DMS 273 treated with DMSO at 0.1 percent for 48 hours (cell line): ENCODE measurements at regions not wholly inside any gene's neighbourhood (a gene's known extent, or its start where the extent isn't known, plus 50 kb on each side); places are given as distances from the start of the nearest gene placed in this dataset.
A peak's percentile ranks its signal among the peaks of the same experiment; 100 is the strongest.

Source experiments
- DNase-seq: peaks from one replicate; lab custom pipeline; 2025; lab: John Stamatoyannopoulos, UW

DNA sequence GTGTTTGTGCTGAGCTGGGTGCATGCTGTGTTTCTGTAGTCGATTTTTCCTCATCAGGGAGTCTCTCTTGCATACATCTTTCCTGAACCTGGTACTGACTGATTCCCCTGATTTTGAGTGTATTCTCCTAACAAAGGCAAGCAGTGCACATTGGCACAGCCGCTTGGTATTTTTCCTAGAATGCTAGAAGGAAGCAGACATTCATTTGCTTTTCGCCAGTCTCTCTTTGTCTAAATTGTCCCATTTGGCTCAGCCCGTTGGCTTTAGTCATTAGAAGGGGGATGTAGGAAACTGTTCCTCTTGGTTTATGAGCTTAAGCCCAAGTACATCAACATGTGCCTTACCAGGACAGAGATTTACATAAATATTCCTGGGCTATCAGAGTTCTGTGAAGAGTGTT lies 266.1 kb upstream of the TMTC4 start:
- DNase-seq, result no peak

DNA sequence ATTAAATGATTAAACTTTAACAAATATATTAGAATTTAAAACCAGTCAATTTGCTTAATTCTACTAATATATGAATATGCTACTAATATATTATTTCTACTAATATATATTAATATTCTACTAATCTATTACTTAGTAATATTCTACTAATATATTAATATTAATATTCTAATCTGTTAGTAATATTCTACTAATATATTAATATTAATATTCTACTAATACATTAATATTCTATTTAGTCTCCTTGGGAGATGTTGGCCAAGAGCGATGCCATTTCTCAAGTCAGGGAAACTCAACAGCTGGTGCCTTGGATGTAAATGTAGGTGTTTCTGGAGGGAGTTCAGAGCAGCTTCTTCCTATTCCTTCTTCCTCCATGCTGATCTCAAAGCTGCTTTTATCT lies 259.2 kb upstream of the TMTC4 start:
- DNase-seq, result no peak

DNA sequence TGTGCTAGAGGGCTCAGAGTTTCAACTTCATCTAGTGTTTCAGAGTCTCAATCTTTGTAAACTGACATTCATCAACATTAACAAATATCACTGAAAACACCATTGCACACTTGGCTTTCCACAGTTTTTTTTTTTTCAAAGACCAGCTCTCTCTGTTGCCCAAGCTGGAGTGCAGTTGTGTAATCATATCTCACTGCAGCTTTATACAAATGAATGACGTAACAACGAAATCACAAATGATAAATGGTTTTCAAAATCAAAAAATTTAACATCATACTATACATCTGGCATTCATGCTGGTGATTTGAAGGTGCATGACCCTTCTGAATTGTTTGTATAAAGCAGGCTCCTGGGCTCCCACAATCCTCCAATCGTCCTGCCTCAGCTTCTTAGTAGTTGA lies 248.0 kb upstream of the TMTC4 start:
- no peak for DNase-seq

DNA sequence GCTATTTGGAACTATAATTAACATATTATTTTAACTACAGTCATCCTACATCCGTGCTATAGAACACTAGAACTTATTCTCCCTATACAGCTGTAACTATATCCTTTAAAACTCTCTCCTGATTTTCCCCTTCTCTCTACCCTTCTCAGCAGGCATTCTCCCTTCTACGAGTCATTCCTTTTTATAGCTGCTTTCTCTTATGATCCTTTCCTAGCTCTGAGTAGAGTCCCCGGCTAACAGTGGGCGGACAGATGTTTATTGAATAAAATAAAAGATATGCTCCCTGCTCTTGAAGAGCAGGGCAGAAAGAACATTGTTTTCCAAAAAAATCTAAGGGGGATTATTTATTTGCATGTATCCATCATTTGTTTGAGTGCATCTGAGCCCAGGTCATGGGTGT lies 246.5 kb upstream of the TMTC4 start:
- no peak for DNase-seq

DNA sequence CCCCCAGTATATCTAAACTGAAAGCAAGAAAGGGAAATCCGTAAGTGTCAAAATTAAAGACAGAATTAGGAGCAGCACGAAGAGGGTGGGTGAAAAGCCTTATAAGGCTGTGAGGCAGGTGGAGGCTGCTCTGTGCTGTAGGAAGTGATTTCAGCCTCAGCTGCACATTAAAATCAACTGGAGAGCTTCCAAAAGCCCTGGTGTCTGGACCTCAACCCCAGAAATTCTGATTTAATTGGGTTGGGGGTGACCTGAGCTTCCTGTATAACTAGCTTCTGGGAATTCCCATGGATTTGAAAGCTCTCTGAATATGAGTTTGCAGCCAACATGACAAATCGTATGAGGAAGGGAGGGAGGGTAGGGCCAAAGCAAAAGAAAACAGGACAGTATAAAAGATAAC lies 242.4 kb upstream of the TMTC4 start:
- DNase-seq, result no peak

DNA sequence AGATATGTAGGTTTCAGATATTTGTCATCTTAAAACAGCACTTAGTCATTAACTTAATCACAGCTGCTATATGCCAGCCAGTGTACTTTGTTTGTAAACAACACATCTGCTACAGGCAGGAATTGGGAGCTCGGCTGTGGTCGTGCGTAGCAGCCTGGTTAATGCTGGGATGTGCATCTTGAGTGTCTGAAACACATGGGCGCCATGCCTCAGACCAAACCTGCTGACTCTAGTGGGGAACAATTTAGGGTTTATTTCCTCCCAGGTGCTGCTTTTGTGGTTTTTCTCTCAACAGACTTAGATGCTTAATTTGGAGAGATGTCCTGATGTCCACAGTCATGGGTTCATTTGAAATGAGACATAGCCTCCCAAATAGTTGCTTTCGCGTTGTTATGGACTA lies 238.5 kb upstream of the TMTC4 start:
- DNase-seq, result no peak

DNA sequence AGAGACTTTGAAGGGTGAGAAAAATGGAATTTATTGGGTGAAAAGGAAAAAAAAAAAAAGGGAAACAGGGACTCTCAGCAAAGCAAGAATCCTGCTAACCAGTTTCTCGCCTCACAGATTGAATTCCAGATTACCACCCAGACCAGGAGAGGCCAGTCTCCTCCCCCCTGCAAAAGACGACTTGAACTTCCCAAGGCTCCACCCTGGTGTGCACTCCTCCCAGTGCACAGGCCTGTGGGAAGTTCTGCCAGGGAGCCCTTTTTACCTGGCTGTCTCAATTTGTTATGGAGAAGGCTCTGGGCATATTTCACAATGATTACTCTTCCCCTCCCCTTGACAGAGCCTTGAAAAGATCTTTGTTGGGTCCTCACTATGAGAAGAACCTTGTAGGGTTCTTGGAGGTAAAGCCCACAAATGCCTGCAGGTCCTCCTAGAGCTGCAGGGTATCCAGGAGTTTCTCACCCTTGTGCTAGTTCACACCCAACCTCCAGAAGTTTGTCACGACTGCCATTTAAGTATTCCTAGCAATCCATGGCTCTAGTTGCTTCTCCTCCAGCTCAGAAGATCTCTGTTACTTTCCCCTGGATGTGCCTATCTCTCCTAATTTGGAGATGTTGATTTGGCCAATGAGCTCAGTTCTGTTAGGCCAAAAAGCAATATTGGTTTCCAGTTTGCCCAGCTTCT lies 229.8 kb upstream of the TMTC4 start:
- DNase-seq, result no peak

DNA sequence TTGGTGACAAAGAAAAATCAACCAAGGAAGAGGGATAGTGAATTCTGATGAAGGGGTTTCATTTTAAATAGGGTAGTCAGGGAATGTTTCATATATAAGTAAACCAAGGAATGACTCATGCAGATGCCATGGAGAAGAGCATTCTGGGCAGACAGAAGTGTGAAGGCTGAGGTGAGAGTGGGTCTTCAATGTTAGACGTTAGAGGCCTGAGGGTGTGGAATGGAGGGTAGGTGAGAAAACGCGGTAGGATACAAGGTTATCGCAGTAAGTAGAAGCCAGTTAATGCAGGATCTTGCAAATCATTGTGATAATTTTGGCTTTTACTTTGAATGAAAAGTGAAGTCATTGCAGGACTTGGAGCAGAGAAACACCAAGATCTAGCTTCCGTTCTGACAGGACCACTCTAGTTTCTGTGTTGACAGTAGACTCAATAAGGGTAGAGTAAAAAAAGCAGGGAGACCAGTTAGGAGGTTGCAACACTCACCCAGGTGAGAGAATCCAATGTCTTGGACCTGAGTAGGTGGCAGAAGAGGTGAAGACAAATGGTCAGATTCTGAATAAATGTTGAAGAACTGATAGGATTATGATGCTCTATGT lies 225.2 kb upstream of the TMTC4 start:
- DNase-seq, result no peak

DNA sequence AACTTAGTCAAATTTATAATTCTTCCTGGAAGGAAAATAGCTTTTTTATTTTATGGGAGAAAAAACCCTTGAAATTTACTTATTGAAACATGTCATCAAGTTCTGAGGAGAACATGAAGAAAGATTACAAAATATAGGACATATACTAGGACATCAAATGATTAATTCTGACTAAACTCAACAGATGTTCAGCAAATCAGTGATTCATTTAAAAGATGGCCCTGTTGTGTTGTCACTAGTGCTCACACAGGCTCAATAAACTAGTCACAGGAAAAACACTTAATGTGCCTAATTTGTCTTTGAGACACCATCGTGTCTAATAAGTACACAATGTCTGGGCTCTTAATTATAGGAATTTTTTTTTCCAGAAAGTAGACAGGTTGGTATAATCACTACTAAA lies 223.8 kb upstream of the TMTC4 start:
- no peak for DNase-seq

DNA sequence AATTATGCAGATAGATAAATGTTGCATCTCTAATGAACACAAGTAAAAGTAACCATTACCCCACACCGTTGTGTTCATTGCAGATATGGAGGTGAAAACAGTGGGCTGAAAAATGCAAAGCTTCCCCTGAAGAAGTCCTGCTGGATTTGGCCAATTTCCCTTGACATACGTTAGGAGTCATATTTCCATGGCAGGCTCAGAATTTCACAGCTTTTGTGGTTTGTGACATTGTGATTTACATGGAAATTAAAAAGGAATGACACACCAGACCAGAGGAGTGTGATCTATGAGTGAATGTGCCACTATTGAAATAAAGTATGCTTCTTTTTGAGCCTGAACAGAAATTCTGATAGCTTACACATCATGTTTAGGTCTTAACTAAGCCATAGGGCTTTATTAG lies 221.1 kb upstream of the TMTC4 start:
- no peak for DNase-seq

DNA sequence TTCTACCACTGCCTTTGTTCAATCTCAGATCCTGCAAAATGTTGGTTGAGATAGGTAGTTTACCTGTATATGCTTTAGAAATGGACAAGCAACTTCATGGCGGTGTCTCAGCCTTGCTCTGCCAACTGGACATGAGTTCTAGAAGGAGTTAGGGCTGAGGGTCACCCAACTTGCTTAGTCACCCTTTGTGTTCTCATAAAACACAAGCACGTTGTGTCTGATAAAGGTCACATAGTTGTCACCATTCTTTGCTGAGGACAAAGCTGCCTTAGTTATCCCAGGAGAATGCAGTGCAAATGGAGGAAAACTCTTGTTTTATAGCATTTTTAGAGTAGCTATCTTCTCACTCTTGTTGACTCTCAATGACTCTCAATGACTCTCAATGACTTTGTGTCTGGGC lies 218.4 kb upstream of the TMTC4 start:
- no peak for DNase-seq

DNA sequence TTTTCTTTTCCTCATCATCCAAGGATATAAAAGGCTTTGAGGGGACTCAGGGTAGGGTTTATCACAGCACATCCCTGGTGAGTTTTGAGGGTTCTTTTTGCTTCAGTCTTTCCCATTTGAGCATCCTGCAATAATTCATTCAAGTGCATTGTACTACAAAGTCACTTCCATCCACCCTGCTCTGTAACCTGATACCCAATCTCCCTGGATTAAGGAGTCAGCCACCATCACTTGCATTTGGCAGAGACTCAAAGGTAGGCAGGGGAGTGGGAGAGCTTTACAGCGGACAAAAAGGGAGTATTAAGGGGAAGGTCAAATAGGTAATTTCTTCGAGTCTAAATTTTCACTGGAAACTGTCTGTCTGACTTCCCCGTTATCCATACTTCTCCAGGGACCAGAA lies 216.1 kb upstream of the TMTC4 start:
- DNase-seq, result no peak

DNA sequence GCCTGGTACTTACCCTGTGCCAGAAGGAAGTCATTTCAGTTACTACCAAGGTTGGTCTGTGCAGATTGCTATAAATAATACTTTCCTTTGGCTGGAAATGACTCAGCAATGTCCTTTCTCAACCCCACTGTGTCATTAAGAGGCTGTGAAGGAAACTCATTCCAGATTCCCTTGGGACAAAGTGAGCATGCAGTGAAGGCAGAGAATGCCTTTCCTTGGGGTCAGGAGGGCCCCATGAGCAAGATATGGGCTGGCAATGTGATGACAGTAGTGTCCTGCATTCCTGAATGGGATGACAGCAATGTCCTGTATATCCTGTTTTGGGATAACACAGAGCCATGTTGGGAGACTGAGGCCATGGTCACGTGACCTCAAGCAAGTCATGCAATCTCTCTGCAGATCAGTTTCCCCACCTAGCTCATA lies 213.1 kb upstream of the TMTC4 start:
- no peak for DNase-seq

DNA sequence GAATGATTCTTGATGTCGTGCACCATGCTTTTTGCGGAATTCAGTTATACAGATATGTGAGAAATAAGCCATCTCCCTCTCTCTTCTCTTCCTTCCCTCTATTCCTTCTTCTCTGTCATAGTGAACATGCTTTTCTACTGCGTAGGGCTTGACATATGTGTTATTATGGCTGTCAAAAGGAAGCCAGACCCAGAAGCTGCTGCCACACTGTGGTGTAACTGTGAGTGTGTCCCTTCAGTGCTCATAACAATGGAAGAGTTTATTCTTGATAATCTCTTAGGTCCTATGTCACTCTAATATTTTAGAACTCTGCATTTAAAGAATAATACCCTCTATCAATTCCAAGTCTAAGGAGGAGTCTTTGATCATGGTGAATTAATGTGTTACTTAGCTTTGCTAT lies 208.9 kb upstream of the TMTC4 start:
- no peak for DNase-seq

DNA sequence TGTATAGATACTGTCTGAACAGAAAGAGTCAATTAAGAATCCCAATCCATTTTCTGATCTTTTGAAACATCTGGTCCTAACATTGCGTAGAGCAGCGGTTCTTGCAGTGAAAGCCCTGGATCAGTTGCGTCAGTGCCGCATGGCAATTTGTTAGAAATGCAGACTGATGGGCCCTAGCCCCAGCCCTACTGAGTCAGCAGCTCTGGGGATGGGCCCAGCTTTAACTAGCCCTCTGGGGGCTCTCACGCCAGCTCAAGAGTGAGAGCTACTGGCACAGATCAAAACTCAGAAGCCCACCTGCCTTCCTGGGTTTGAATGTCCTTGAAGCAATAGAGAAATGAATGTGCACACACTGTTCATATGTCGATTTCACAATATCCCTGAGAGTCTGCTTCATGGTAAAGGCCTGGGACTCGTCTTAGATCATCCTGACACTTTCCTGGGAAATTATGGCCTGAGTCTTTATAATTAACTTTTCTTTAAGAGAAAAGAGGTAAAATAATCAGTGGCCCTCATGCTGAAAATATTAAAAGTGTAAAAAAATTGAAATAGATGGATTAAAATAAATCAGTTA lies 206.8 kb upstream of the TMTC4 start:
- DNase-seq, result no peak

DNA sequence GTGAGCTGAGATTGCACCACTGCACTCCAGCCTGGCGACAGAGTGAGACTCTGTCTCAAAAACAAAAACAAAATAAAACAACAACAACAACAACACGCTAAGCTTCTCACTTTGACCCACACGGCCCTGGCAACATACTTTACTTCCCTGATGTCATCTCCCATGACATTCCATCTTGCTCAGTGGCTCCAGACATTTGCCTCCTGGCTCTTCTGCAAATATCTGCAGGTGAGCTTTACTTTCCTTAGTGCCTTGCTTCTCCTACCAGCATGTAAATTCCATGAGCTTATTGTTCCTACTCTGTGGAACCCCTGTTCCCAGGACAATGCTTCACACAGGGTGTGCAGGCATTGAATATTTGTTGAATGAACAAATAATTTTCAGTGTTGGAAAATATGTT lies 205.6 kb upstream of the TMTC4 start:
- DNase-seq, result no peak

DNA sequence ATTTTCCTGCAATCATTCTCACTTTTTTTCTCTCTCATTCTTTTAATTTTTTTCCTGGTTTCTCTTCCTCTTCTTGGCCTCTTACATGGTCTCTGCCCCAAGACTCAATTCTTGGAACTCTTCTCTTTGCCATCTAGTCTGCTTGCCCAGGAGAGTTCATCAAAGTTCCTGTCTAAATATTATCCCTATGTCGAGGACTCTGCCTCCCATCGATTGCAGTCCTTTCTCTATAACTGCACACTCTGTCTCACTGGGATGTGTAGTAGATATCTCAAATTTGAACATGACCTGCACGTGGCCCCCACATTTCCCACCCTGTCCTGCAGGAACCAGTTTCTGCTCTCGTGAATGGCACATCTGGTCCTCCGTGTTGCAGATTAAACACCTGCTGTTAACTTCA lies 204.7 kb upstream of the TMTC4 start:
- DNase-seq, result no peak

DNA sequence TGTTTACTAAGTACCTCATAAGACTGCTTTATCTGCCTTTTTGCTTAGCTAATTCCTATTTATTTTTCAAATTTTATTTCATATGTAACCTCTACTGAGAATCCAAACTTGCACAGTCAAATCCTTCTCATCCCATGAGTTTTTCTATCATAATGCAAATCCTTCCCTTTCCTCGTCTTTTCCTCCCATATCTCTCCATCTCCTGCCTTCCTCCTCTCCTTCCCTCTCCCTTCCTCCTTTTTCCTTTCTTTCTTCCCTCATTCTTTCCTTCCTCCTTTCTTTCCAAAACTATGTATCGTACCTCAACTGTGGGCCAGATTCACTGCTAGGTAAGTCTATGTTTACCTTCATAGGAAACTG lies 201.4 kb upstream of the TMTC4 start:
- no peak for DNase-seq

DNA sequence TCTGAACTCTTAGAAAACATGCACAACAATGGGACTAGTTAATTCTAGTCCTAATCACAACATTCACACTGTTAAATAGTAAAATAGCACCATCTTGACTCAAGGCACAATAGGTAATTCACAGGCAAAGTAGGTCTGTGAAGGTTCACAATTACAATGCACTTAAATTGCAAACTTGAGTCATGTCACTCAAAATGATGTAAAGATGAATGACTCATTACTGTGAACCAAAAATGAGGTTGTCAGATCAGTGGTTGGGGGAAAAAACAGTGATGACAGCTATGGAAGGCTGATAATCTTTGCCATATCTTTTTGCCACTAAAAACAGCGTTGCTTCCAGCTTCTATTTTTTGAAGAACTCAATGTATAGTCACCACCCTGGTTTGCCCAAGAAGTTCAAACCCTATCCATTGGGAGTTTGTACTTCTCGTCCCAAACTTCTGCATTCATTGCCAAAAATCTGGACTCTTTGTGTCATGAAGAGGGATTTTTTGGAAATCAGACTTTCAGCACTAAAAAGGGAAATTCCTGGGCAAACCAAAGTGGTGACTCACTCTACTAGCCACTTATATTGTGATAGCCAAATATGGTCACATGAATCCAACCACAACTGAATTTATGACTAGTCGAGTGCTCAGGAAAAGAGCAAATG lies 200.9 kb upstream of the TMTC4 start:
- no peak for DNase-seq

DNA sequence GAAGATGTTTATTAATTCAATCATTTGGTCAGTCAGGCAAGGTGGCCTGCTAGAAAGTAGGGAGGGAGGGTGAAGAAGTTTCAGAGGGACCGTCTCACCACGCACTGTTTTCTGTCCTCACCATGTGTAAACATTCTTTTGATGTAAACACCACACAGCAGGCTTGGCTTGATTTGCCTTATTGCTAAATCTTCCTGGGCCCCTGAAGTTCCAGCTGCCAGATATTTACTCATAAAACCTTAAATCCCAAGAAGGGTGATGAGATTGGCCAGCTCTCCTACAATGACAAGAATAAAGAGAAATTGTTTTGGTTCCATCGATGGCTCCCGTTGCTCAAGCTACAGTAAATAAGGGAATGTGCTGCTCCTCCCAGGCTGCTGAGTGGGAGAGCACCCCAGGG lies 198.2 kb upstream of the TMTC4 start:
- DNase-seq, result no peak

DNA sequence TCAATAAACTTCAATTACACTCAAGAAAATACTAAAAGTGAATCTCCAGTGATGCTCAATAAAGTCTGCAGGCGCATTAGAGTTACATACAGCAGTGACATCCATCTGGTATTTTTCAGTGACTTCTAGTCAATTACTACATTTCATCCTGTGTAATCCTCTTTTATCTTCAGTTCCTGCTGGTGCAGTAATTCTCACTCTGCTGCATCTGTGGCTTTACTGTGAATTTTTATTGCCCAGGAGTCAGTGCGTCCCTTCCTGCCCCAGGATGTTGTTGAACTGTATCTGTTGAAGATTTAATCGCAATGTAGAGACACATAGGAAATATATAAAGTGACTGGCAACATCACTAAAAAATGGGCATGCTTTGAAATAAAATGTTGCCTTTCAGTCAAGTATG lies 196.3 kb upstream of the TMTC4 start:
- no peak for DNase-seq

DNA sequence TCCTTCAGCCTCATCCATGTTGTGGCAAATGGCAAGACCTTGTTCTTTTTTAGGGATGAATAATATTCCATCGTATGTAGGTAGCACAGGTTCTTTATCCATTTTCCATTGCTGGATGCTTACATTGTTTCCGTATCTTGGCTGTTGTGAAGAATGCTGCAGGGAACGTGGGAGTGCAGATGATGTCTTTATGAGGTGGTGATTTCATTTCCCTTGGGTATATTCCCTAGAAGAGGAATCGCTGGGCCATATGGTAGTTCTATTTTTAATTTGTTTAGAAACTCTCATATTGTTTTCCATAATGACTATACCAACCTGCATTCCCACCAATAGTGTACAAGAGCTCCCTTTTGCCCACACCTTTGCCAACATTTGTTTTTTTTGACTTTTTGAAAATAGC lies 186.3 kb upstream of the TMTC4 start:
- peak; percentile 5 for DNase-seq

DNA sequence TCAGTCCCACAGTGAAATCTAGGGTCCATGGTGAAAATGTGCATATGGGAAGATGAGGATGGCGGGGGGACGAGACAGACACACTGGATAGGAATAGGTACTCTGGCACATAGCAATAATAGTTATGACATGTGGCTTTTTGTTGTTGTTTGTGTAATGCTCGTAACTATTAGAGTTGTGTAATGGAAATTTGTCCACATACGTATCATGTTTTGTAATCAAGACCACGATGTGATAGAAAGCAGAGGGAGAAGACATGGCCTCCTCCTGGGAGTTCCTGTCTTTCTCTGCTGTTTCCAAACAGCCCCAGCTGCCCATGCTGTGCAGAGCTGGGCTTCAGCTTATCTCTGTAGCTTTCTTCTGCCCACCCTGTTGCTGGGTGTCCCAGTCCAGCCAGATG lies 185.3 kb upstream of the TMTC4 start:
- DNase-seq, result no peak

DNA sequence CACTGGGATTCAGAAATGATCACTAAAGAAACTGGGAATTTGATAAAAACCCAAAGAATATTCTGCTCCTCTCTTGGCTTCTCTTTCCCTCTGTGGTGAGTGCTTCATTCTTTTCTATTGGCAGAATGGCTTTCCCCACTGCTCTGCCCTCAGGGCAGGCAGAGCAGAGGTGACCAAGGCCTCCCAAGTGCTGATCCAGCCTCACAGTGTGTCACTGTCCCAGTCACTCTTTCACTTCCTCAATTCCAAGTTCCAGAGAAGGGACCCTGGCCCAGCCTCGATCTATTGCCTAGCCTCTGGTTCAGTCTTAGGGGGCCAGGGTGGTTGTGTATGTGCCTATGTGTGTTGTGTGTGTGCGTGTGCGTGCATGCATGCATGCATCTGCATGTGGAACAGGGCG lies 180.6 kb upstream of the TMTC4 start:
- no peak for DNase-seq
